HUES6 (cell line): ENCODE measurements at regions not wholly inside any gene's neighbourhood (a gene's known extent, or its start where the extent isn't known, plus 50 kb on each side); places are given as distances from the start of the nearest gene placed in this dataset.

ENCODE experiments used
- H3K27ac ChIP-seq: 2 replicates; pipeline ENCODE4 v1.7.0; 2013; ENCODE audit warnings: low read depth, mild to moderate bottlenecking, low read length, inconsistent platforms
- H3K27me3 ChIP-seq: 2 replicates; pipeline ENCODE4 v1.6.1; 2013; ENCODE audit warnings: low read length; ENCODE audit not compliant: control insufficient read depth, insufficient read depth
- H3K36me3 ChIP-seq: 2 replicates; pipeline ENCODE4 v1.6.1; 2013; ENCODE audit warnings: low read length; ENCODE audit not compliant: control insufficient read depth, insufficient read depth
- H3K4me1 ChIP-seq: 2 replicates; pipeline ENCODE4 v1.6.1; 2013; ENCODE audit warnings: low read length; ENCODE audit not compliant: control insufficient read depth, insufficient read depth
- H3K4me3 ChIP-seq: 2 replicates; pipeline ENCODE4 v1.5.1; 2013; ENCODE audit warnings: low read depth, low read length
- H3K9ac ChIP-seq: one replicate; pipeline ENCODE4 v1.6.1; 2013; ENCODE audit warnings: mild to moderate bottlenecking, low read length
- H3K9me3 ChIP-seq: 2 replicates; pipeline ENCODE4 v1.6.1; 2013; ENCODE audit warnings: low read depth, low read length; ENCODE audit not compliant: control insufficient read depth, insufficient read depth

DNA sequence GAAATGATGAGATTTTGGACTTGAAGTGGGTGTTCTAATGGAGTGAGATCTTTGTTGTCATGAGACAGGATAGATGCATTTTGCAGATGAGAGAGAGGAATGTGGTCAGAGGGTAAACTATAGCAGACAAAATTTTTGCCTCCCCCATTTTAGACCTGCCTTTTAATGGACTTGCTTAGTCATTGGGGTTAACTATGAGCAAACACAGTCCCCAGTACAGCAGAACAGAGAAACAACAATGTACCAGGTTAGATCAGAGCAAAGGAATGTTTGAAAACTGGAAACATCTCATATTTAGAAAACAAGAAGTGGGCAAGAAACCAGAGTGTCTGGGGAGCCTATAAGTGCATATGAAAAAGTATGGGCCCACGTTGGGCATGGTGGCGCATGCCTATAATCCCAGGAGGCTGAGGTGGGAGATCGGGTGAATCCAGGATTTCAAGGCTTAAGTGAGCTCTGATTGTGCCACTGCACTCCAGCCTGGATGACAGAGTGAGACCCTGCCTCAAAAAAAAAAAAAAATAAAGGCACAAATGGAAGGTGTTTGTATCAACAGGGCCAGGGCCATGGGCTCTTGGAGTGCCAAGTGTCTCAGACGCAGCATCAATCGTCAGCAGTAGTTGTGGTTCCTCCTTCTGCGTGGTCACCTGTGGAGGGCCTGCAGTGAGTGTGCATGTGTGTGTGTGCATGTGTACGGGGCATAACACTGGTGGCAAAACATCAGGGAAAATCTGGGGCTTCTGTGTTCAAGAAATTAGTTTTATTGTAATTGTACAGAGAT, 214.4 kb upstream of the S1PR3 start:
- no peaks in the 10 kb centered on the region for H3K36me3 ChIP-seq
- H3K9me3 ChIP-seq, result no peaks in the 10 kb centered on the region
- peaks cover 6% of the 10 kb centered on the region; the same call in 1 of the 2 replicates for H3K4me1 ChIP-seq
- H3K4me3 ChIP-seq, result no peak overlapping the region
- H3K9ac ChIP-seq, result no peak overlapping the region
- H3K27me3 ChIP-seq, result no peaks in the 10 kb centered on the region
- no peak overlapping the region for H3K27ac ChIP-seq

- Histone ChIP-seq H3K9me3 (no peaks in the 10 kb centered on the region), H3K4me3 (no peak overlapping the region), H3K36me3 (no peaks in the 10 kb centered on the region), H3K4me1 (peaks cover 10% of the 10 kb centered on the region; the same call in 1 of the 2 replicates), H3K9ac (no peak overlapping the region), H3K27me3 (no peaks in the 10 kb centered on the region), H3K27ac (no peak overlapping the region)
These were observed 213.6 kb upstream of the S1PR3 start for GRCh38 chr9:88777498-88778312.

- H3K9me3 ChIP-seq, result no peaks in the 10 kb centered on the region
- no peaks in the 10 kb centered on the region for H3K27me3 ChIP-seq
- no peak overlapping the region for H3K9ac ChIP-seq
- peaks cover 6% of the 10 kb centered on the region; the same call in 1 of the 2 replicates for H3K4me1 ChIP-seq
- no peak overlapping the region for H3K27ac ChIP-seq
- H3K4me3 ChIP-seq, result no peak overlapping the region
- no peaks in the 10 kb centered on the region for H3K36me3 ChIP-seq
These were observed 209.5 kb upstream of the S1PR3 start for GRCh38 chr9:88781628-88782391.

DNA sequence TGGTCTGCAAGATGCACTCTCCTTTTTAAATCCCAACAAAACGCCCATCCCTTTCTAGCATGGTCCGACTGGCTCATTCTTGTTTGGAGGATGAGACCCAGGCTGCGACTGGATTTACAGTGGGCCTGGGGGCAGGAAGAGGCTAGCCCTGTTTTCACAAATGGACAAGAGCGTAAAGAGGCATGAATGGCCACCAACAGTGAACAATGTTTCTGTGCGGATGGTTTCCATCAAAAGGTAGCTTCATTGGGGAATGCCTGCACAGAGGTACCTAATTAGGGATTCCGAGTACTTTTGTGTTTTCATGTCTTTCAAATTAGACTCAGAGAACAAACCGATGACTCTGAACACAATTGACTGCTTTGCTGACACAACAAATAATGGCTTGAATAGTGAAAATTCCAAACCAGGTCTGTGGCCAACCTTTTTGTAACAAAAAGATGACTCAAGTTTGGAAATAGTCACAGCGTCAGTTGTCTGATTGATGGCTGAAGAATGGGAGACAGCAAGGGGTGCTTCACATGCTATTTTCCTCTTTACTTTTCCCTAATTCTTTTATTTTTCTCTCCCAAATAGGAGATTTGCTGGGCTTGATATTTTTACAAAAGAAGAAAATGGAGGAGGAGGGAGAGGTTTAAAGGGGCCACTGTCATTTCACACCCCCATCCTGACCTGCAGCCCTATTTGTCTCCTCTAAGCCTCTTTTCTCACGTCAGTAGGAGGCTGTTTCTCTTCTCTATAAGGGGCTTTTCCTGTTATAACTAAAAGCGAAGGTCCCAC, 208.1 kb upstream of the S1PR3 start:
- H3K27ac ChIP-seq, result no peak overlapping the region
- no peaks in the 10 kb centered on the region for H3K36me3 ChIP-seq
- no peak overlapping the region for H3K4me3 ChIP-seq
- H3K27me3 ChIP-seq, result no peaks in the 10 kb centered on the region
- peaks cover 6% of the 10 kb centered on the region; the same call in 1 of the 2 replicates for H3K4me1 ChIP-seq
- H3K9me3 ChIP-seq, result no peaks in the 10 kb centered on the region
- H3K9ac ChIP-seq, result no peak overlapping the region

GRCh38 chr9:88783711-88784083, 207.6 kb upstream of the S1PR3 start:
- Histone ChIP-seq H3K9me3 (no peaks in the 10 kb centered on the region), H3K36me3 (no peaks in the 10 kb centered on the region), H3K4me3 (no peak overlapping the region), H3K27ac (no peak overlapping the region), H3K27me3 (no peaks in the 10 kb centered on the region), H3K4me1 (peaks cover 6% of the 10 kb centered on the region; the same call in 1 of the 2 replicates), H3K9ac (no peak overlapping the region)

DNA sequence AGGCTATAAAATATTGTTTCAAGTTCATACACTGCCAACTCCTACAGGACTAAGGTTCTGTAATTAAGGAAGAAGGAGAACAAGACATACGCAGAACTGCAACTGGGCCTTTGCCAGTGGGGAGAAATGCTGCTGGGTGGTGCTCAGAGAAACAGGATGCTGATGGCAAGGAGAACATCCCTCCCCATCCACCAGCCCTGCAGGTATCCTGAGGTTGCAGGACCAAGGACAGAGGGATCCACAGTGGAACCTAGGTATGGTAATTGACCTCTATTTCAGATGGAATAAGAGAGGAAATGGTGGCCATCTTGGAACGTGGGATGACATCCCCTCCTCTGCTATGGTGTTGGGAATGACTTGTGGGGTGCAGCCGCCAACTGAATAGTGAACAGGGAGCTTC, 206.3 kb upstream of the S1PR3 start:
- no peaks in the 10 kb centered on the region for H3K36me3 ChIP-seq

GRCh38 chr9:88786291-88787079, 204.8 kb upstream of the S1PR3 start:
- no peaks in the 10 kb centered on the region for H3K9me3 ChIP-seq
- H3K9ac ChIP-seq, result no peak overlapping the region
- no peak overlapping the region for H3K27ac ChIP-seq
- H3K4me1 ChIP-seq, result peaks cover 6% of the 10 kb centered on the region; the same call in 1 of the 2 replicates
- H3K36me3 ChIP-seq, result no peaks in the 10 kb centered on the region
- H3K4me3 ChIP-seq, result no peak overlapping the region
- no peaks in the 10 kb centered on the region for H3K27me3 ChIP-seq

More for the DNA sequence above, 206.3 kb upstream of the S1PR3 start:
- Histone ChIP-seq H3K4me1 (peaks cover 6% of the 10 kb centered on the region; the same call in 1 of the 2 replicates), H3K9me3 (no peaks in the 10 kb centered on the region), H3K4me3 (no peak overlapping the region), H3K27ac (no peak overlapping the region), H3K27me3 (no peaks in the 10 kb centered on the region), H3K9ac (no peak overlapping the region)

GRCh38 chr9:88789785-88790184, 201.5 kb upstream of the S1PR3 start:
- no peaks in the 10 kb centered on the region for H3K4me1 ChIP-seq
- H3K27me3 ChIP-seq, result no peaks in the 10 kb centered on the region
- H3K27ac ChIP-seq, result no peak overlapping the region
- H3K9ac ChIP-seq, result no peak overlapping the region
- H3K36me3 ChIP-seq, result no peaks in the 10 kb centered on the region
- no peaks in the 10 kb centered on the region for H3K9me3 ChIP-seq
- H3K4me3 ChIP-seq, result no peak overlapping the region

GRCh38 chr9:88791105-88791805, 200.0 kb upstream of the S1PR3 start:
- H3K27me3 ChIP-seq, result no peaks in the 10 kb centered on the region

More at GRCh38 chr9:88791105-88791805, 200.0 kb upstream of the S1PR3 start:
- Histone ChIP-seq H3K4me3 (no peak overlapping the region), H3K4me1 (no peaks in the 10 kb centered on the region), H3K27ac (no peak overlapping the region), H3K9ac (no peak overlapping the region), H3K9me3 (no peaks in the 10 kb centered on the region), H3K36me3 (no peaks in the 10 kb centered on the region)
